ENCODE measurements at regions not wholly inside any gene's neighbourhood (a gene's known extent, or its start where the extent isn't known, plus 50 kb on each side); places are given as distances from the start of the nearest gene placed in this dataset.

- no peak for TF ChIP-seq CTCF (conservative IDR thresholded peaks at IDR 0.05; ENCODE audit: low read length)
- no peak for TF ChIP-seq EZH2phosphoT487 (IDR thresholded peaks at IDR 0.05; ENCODE audit: borderline replicate concordance, low read depth, low read length)
These were observed 160.0 kb upstream of the TRIB2 start for GRCh38 chr2:12556762-12557161.
